Central memory CD4-positive, alpha-beta T cell (primary cell): ENCODE measurements at regions not wholly inside any gene's neighbourhood (a gene's known extent, or its start where the extent isn't known, plus 50 kb on each side); places are given as distances from the start of the nearest gene placed in this dataset.

Experiments used
- DNase-seq: peaks from one replicate; pipeline ENCODE4 v3.0.0; 2022

DNA sequence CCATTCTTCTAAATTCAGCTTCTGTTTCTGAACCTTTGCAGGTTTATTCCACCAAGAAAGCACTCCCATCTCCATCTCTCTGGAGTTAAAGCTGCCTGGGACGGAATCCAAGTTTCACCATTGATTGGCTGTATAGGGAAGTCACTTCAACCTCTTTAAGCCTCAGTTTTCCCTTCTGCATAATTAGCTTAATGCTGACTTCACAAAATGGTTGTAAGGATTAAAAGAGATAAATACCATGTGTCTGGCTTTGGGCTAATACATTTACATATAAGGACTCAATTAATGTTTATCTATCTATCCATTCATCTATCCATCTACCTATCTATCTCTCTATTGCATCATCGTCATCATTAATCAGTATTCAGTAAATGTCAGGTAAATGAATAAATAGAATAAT lies 629.6 kb upstream of the MGMT start:
- no peak for DNase-seq

DNA sequence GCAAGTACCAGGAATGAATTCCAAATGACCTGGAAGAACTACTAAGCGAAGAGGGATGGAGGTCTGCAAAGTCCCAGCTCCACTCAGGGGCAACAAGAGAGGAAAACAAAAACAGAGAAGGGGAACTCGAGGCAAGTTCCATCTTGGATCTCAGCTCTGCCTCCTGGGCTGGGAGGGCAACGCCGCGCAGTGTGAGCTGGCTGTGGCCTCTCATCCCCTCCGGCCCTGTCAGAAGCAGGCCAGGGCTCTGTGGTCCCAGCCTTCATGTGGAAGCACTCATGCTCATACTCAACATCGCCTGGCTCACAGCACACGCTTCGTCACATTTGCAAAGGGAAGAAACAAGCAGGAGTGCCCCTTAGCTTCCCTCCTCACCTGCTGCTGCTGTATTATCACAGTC lies 627.9 kb upstream of the MGMT start:
- DNase-seq = no peak

DNA sequence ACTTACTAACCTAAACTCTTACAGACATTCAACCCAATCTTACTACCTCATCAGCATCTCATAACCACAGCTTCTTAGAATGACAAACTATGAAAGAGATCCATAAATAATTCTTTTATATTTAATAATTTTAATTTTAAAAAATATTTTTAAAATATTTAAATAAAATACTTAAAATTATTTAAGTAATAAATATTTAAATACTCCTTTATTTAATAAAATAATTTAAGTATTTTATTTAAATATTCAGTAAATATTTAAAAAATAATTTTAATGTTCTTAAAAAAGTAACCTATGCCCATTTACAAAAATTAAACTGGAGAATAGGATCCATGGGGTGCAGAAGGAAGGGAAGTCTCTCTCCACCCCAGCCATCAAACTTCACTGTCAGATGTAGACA lies 627.3 kb upstream of the MGMT start:
- no peak for DNase-seq

DNA sequence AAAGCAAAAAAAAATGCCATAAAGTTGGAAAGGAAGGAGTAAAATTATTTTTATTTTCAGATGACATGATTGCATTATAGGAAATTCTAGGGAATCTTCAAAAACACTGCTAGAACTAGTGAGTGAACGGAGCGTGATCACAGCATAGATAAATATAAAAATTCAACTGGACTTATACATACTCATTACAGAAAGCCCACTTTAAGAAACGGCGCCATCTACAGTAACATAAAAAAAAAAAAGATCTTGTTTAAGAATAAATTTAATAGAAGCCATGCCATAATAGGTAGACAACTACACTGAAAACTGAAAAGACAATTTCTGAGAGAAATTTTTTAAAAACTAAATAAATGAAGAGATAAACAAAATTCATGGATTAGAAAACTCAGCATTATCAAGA lies 623.1 kb upstream of the MGMT start:
- DNase-seq = no peak

DNA sequence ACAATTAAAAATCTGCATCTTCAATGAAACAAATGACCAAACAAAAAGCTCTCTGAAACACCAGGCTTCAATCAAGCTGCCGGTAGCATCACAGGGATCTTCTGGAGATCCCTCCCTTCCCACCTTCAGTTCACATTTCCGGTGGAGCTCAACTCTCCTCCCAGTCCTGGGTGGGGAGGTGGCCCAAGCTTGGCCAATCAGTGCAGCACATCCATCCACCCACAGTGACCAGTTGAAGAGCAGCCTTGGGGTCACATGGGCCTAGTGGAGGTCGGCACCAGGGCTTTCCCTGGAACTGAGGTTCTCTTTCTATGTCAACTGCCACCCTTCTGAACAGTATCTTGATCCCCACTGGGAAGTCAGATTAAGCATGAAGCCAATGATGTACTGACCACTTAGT lies 620.1 kb upstream of the MGMT start:
- no peak for DNase-seq

DNA sequence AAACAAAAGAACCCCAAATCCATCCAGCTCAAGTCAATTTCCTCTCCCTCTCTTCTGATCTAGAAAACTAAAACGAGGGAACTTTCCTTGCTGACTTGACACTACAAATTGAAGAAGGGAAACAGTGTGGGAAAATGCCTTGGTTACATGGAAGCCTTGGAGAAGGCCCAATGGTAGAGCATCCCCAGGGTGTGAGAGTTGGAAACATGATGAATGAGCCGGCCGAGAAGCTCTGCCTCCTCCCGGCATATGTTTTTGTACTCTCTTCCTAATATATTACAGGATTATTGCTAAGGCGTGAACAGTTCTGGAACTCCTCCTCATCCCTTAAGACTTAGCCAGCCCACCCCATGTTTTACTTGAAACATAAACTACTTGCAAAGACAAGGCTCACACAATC lies 618.2 kb upstream of the MGMT start:
- no peak for DNase-seq

DNA sequence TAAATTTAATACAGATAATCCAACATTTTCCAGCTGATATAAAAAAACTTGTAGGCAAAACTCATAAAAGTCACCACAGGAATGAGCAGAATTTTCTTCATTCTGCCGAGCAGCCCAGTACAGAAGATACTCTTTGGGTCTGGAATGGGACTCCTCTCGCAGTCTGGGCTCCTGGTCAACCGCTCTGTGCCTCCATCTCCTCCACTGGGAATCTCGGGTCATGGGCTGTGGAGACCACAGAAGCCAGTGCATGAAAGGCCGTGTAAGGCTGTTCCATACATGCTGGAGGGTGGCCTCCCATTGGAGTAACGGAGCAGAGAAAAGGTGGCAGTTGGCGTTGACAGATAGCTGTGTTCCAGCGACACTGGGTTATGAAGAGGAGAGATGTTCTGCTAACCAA lies 616.4 kb upstream of the MGMT start:
- no peak for DNase-seq

DNA sequence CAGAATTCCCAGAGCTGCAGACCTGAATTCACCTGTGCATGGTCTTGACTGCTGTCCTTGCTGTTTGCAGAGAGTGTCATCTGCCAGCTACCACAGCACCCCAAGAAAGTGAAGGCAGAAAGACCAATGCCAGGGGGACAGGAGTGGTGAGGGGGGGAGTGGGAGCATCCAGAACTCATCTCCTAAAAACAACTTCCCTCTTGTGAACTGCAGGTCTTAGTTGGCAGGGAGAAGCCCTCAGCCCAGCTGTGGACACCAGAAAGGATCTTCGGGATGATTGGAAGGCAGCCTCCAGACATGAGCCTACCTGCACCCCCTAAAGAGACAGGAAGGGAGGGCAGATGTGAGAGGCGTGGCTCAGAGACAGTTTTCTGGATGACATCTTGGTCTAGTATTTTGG lies 615.8 kb upstream of the MGMT start:
- no peak for DNase-seq

DNA sequence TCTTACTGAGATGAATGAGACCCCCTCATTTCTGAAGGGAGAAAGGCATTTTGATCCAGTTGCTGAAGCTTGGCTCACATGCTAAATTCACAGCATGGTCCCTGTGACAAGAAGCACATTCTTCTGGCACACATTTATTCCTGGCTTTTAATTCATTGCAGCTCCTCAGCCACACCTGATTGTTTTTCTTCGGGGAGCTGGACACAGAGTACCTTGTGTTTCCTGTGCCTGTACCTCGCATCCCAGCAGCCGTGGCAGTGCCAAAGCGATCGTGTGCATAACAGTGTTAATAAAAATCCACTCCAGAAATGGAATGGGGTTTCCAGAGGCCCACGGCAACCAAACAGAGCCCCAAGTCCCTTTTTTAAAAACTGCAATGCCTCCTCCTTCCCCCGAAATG lies 615.3 kb upstream of the MGMT start:
- DNase-seq = no peak

DNA sequence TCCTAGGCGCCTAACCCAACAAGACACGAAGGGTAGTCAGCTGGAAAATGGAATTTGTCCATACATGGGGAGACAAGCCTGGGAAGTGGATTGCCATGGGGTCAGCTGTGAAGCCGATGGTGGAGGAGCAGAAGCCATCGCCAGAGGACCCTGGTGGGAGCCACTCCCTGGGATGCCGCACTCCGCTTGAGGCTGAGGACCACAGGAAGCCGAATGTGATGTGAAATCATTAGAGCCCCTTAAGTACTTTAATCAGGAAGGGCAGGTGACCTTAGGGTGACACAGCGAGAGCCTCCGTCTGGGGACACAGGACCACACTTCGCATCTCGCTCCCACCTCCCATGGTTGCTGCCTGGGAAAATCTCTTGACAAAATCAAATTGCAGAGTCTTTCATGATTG lies 614.6 kb upstream of the MGMT start:
- no peak for DNase-seq

DNA sequence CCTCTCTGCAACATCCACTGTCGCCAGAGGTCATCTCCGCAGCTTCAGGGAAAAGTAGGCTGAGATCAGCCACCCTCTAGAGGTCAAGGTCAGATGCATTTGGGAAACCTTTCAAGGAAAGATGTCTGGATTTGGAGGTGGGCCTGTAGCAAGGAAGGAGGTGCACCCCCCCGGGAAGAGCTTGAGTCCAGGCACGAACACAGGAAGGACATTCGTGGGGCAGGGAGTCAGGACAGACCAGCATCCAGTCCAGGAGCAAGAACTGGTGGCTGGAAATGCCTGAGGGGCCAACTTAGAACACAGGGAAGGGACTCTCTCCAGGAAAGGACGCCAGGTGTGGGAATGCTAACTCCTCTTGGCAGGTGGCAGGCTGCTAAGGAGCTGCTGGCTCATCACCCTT lies 614.1 kb upstream of the MGMT start:
- DNase-seq = no peak

DNA sequence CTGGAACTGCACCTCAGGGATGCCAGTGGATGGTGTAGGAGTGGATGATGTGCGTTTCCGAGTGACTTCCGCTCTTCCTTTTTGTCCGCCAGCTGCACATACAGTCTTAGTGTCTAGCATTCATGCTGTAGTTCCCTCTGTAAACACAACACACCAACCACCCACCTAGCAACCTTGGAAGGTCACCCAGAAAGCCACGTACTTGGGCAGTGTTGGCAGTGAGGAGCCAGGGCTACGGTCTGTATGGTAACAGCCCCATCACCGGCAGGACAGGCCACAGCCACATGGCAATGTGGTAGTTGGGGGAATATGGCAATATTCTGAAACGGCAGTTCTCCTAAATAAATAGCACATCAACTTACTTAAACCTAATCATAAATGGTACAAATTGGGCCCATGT lies 613.5 kb upstream of the MGMT start:
- no peak for DNase-seq

DNA sequence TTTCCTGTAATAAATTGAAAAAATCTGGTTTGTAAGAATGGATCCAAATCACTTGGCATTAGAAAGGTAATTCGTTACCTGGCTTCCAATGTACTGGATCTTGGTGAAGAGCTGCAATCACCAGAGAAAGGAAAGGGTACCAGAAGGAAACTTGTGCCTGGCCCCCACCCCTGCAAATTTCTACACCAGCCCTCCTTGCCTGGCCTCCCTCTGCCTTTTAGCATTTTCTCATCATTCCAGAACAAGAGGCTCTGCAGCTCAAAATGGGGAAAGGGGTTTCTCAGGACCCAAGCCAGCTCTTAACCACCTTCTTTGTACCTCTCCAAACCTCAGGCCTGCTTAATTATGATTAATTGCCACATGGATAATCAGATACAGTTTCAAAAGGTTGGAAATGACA lies 612.8 kb upstream of the MGMT start:
- no peak for DNase-seq

DNA sequence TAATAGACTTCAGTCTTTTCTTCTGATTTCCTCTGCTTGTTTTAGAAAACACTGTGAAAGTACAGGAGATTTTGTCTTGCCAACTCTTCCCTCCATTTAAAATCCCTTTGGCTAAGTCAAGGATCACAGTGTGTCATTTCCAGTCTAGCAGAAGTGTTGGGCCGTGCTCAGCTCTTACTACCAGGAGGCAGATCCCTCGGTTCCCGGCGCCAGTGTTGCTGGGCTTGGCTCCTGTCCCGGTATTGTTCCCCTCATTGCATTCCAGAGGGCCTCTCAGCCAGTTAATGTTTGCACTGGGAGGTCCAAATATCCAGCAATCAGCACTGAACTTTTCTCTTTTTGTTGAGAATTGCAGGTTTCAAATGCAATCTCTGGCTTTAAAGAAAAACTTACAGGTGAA lies 612.1 kb upstream of the MGMT start:
- no peak for DNase-seq

DNA sequence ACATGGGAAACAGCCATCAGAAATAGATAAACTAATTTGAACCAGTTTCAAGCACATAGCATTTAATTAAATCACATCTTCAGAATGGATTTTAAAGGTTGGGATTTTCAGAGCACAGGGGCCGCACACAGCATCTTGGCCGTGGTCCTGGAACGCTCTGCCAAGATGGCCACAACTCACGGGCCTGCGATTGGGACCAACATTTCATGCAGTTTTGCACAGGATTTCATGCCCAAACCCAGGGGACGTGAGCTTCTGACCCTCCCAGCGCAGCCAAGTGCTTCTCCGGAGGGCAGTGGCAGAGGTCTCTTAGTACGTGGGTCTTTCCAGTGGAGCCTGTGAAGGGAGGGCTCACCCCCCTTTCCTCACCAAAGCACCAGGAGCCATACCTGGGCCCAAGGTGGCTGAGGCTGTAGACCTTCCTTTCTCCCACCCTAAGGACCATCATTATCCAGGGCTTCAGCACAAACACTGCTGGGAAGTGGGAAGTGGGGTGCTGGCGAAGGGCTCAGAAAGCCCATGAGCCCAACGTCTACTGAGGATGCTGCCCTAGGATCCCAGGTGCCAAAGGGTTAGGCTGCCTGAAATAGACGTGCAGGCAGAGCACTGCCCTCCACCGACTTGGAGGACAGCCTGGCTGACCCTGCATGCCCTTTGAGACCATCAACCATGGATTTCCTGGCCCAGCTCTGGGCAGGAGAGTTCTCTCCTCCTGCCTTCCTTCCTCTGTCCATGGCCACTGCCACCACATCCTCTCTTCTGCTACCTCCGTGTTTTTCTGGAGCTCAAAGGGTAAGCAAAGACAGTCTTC lies 611.2 kb upstream of the MGMT start:
- DNase-seq = no peak

DNA sequence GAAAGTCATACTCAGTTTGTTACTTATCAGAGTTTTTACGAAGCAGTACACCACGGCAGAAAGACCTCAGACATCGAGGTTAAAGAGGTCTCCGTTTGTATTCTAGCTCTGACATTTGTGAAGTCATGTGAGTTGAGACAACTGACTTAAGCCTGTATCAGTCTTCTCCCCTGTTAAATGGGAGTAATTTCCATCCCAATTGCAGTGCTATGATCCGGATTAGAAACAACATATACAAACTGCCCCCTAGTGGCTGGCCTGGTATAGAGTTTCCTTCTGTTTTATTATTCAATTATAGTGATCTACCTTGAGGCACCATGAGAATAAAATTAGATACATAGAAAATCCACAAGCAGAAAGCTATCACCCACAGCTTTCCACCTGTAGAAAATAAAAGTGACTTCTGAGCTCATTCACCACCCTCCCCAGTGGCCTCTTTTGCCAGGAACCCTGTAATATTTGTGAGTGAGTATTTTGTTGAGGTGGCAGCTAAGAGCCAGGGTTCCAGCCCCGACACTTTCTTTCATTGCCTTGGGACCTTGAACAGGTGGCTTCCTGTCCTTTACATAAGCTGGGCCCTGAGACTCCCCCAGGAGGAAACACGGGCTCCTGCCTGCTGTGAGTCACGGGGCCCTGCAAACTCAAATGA lies 607.2 kb upstream of the MGMT start:
- no peak for DNase-seq

DNA sequence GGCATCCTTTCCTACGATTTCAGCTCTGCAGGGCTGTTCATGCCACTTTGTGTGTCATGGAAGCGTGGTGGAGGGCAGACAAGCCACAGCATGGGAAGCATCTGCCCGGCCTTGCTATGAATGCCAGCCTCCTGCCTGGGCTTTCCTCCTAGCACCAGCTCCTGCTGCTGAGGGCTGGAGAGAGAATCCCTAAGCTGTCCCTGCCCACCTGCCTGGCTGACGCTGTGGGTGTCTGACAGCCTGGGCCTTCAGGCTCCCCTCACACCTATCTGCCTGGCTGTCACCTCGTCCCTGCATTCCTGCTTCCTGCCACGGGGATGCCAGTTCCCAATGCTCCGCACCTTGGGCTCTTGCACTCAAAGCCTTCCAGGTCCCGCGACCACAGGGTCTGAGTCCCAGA lies 606.5 kb upstream of the MGMT start:
- no peak for DNase-seq

DNA sequence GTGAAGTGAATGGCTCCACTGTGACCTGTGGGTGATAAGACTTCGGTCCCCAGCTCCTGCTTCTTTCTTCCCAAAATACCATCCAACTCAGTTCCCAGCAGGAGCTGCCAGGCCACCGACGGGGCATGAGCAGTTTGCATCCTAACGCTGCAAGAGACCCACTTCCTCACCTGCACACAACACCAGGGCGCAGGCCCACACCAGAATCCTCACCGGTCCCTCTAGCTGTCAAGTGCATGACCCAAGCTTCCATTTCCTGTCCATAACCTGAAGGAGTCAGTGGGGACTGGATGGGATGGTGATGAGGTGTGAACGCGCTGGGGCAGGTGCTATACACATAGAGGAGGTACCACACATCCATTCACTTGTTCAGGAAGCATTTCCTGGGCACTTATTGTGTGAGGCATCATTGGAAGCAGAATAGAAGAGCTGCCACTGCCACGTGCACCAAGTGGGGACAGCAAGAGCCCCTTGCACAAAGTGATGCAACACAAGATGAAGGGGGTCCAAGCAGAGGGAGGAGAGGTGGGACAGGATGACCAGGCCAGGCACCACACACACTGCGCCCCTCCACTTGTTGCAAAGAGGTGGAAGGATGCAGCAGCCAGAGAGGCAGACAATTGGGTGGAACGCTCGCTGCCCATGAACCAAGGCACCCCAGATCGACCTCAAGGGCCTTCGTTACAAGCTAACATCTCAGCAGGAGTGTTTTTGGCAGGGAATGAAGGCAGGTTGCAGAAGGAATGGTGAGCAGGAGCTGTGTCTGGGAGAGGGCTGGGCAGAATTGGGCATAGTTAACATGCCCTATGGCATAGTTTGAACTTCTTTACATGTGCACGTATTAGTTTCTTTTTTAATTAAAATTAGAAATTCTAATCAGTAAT lies 605.8 kb upstream of the MGMT start:
- DNase-seq = no peak

DNA sequence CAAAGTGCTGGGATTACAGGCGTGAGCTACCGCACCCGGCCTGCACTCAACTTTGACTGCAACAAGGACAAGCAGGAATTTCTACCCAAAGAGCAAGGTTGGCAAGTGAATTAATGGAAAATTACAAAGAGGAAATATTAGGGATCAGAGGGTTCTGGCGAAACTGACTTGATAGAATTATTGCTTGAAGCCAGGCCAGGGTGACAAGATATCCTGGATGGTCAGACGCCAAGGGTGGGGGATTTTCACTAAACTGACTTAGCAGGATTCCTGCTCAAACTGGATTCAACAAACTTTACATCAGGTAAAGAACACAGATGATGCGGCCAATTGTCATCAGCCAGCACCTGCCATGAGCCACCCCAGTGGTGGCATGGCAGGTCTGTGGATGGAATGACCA lies 603.6 kb upstream of the MGMT start:
- DNase-seq = no peak

DNA sequence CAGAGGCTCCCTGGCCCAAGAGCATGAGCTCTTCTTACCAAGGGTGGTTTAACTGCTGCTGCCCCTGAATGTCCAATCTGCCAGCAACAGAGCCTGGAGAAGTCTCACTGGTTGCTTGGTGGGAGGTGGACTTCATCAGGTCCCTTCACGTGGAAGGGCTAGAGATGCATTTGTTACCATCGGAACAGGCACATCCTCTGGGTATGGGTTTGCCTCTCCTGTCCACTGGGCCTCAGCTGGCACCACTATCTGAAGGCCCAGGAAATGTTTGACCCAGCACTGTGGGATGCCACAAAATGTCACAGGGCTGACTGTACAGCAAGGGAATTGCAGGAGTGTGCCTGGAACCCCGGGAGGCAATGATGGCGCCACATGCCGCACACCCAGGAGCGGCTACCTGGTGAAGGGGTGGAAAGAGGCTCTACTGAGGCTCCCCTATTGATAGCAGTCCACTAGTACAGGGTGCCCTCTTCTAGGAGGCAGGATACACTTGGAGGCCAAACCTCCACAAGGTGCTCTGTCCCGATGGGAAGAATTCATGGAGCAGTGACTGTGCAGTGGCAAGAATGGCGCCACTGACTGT lies 603.1 kb upstream of the MGMT start:
- no peak for DNase-seq

DNA sequence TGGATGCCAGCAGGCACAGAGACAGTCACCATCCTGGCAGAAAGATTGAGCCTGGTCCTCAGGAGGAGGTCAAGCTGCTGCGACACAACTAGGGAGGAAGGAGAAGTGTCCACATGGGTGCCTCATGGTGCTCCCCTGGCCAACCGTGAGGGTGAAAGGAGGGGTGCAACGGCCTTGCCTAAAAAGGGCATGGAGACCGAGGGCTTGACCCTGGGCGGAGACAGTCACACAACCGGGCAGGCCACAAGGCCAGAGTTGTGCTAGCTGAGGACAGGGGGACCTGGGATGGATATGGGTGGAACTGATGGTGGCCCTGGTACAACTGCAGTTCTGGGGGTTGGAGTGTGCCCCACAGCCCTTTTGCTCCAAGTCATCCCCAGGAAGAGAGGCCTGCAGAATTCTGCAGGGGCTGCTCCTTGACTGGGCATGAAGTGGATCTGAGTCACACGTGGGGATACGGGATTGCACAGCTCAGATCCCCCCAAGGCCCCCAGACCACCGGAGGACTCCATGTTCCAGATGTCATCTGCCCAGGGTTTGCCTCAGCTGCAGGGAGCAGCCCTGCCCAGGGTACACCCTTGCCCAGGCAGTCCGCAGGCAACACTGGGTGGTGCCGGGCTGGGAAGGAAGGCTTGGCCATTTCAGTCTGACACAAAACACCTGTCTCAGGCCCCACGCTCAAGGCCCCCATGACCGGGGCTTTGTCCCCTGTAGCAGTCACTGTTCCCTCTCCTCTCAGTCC lies 602.3 kb upstream of the MGMT start:
- no peak for DNase-seq

DNA sequence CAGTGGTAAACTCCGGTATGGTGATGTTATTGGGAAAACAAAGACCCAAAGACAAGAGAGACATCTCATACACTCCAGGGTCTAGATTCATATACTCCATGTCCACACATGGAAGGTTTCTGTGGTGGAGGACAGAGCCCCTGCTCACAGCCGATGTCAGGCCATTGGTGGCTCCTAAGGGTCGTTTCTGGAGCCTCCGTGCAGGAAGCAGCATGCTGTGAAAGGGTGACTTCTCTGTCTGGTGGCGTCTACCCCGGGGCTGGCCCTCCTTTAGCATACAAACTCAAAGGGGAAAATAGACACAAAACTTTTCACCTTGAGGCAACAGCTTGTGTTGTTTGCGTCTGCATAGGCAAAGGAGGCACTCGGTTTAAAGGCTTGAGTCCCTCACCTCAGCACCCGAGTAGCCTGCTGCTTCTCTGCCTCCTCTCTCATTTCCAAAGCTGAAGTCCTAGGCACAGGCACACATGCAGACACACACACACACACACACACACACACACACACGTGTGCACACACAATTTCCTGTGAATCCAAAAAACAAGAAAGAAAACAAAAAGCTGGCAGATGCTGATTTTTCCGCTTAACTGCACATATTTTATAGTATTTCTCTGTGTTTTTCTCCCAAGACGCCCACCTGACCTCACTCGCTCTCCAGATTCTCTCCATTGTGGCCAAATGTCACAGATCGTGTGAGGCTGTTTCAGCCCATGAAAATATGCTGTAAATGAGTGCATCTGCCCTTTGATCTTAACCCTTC lies 601.4 kb upstream of the MGMT start:
- no peak for DNase-seq
